HepG2 (cell line): ENCODE measurements at regions not wholly inside any gene's neighbourhood (a gene's known extent, or its start where the extent isn't known, plus 50 kb on each side); places are given as distances from the start of the nearest gene placed in this dataset.

ENCODE experiments used
- ATM ChIP-seq: fragments of 450-650 bp; IDR thresholded peaks from 2 replicates; pipeline ENCODE4 v1.7.1; 2017; ENCODE audit warnings: mild to moderate bottlenecking, borderline replicate concordance
- CENPX ChIP-seq: sonication (generic); formaldehyde crosslinking; IDR thresholded peaks from 2 replicates; pipeline ENCODE4 v1.9.0; 2021; ENCODE audit warnings: mild to moderate bottlenecking, missing genetic modification reagents, moderate library complexity
- FOXK1 ChIP-seq: sonication (generic); formaldehyde crosslinking; IDR thresholded peaks from 2 replicates; pipeline ENCODE4 v1.4.0; 2020; ENCODE audit warnings: low read depth, missing genetic modification reagents, borderline replicate concordance
- GATAD2A ChIP-seq: IDR thresholded peaks from 2 replicates; pipeline ENCODE4 v1.6.1; 2016
- KAT8 ChIP-seq: IDR thresholded peaks from 2 replicates; pipeline ENCODE4 v1.6.1; 2016; ENCODE audit warnings: missing genetic modification reagents, missing compliant biosample characterization
- KDM2A ChIP-seq: sonication (generic); formaldehyde crosslinking; IDR thresholded peaks from 2 replicates; pipeline ENCODE4 v1.4.0; 2020; ENCODE audit warnings: low read depth, missing genetic modification reagents, borderline replicate concordance
- NCOA1 ChIP-seq: sonication (generic); formaldehyde crosslinking; IDR thresholded peaks from 2 replicates; pipeline ENCODE4 v1.9.0; 2021; ENCODE audit warnings: missing genetic modification reagents
- NFYB ChIP-seq: sonication (generic); formaldehyde crosslinking; IDR thresholded peaks from 2 replicates; pipeline ENCODE4 v1.4.0; 2020; ENCODE audit warnings: missing genetic modification reagents
- PLRG1 ChIP-seq: fragments of 450-650 bp; conservative IDR thresholded peaks from 2 replicates; pipeline ENCODE4 v1.6.1; 2016
- TOPORS ChIP-seq: sonication (generic); formaldehyde crosslinking; IDR thresholded peaks from 2 replicates; pipeline ENCODE4 v1.8.0; 2023; ENCODE audit warnings: mild to moderate bottlenecking, missing genetic modification reagents
- XRCC5 ChIP-seq: fragments of 200-400 bp; formaldehyde crosslinking; optimal IDR thresholded peaks from 2 replicates; pipeline ENCODE3; 2017; ENCODE audit warnings: mild to moderate bottlenecking, low read length
- ZBTB8A ChIP-seq: sonication (generic); formaldehyde crosslinking; IDR thresholded peaks from 2 replicates; pipeline ENCODE4 v1.4.0; 2020; ENCODE audit warnings: mild to moderate bottlenecking, low read depth, missing genetic modification reagents, borderline replicate concordance
- ZMYM4 ChIP-seq: sonication (generic); formaldehyde crosslinking; IDR thresholded peaks from 2 replicates; pipeline ENCODE4 v1.8.1; 2023; ENCODE audit warnings: mild to moderate bottlenecking, missing genetic modification reagents
- ZNF441 ChIP-seq: sonication (generic); formaldehyde crosslinking; IDR thresholded peaks from 2 replicates; pipeline ENCODE4 v1.7.0; 2021; ENCODE audit warnings: missing genetic modification reagents, borderline replicate concordance
- ZNF709 ChIP-seq: sonication (generic); formaldehyde crosslinking; IDR thresholded peaks from 2 replicates; pipeline ENCODE4 v1.5.0; 2020; ENCODE audit warnings: mild to moderate bottlenecking, missing genetic modification reagents
- TF ChIP-seq, protein P1 (sequence below): sonication (generic); formaldehyde crosslinking; IDR thresholded peaks from 2 replicates; pipeline ENCODE4 v1.4.0; 2020; ENCODE audit warnings: missing genetic modification reagents
- TF ChIP-seq, protein P2 (sequence below): sonication (generic); formaldehyde crosslinking; IDR thresholded peaks from 2 replicates; pipeline ENCODE4 v1.8.0; 2022; ENCODE audit warnings: mild to moderate bottlenecking, missing genetic modification reagents; ENCODE audit not compliant: insufficient replicate concordance
- TF ChIP-seq, protein P3 (sequence below): IDR thresholded peaks from 2 replicates; pipeline ENCODE4 v1.6.1; 2016; ENCODE audit warnings: low read depth
- TF ChIP-seq, protein P4 (sequence below): sonication (generic); formaldehyde crosslinking; IDR thresholded peaks from 2 replicates; pipeline ENCODE4 v1.5.0; 2020; ENCODE audit warnings: missing genetic modification reagents, mild to moderate bottlenecking, borderline replicate concordance
- TF ChIP-seq, protein P5 (sequence below): IDR thresholded peaks from 2 replicates; pipeline ENCODE4 v1.4.0; 2020; ENCODE audit warnings: mild to moderate bottlenecking, missing genetic modification reagents

DNA sequence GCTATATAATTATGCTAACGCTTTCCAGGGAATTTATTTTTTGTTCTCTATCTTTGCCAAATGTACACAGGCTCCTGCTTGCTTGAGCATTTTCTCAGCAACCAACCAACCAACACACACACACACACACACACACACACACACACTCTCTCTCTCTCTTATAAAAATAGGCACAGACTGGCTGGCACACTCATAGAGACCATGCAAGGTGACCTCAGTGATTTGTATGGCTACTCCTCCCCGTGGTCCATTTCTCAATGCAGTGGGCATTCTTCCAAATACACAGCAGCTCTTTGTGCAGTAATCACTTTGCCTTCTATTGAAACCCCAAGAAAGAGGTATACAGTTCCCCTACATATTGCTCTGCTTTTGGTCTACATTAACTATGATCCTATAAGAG lies 416.0 kb downstream of the MAN2A1 start (continued):
- TF ChIP-seq ZMYM4 (CRISPR knock-in tag) (peak; percentile 41; the same call in 1 of the 2 replicates), TOPORS (CRISPR knock-in tag) (no peak), PLRG1 (no peak), CENPX (CRISPR knock-in tag) (no peak), NFYB (CRISPR knock-in tag) (no peak), ZBTB8A (CRISPR knock-in tag) (no peak), NCOA1 (CRISPR knock-in tag) (no peak), FOXK1 (CRISPR knock-in tag) (no peak), GATAD2A (peak; percentile 15; the same call in 1 of the 2 replicates), ZNF709 (no peak), KDM2A (CRISPR knock-in tag) (no peak), ZNF441 (CRISPR knock-in tag) (no peak), KAT8 (CRISPR knock-in tag) (no peak), XRCC5 (no peak), ATM (no peak)
- TF ChIP-seq, protein P1, sequence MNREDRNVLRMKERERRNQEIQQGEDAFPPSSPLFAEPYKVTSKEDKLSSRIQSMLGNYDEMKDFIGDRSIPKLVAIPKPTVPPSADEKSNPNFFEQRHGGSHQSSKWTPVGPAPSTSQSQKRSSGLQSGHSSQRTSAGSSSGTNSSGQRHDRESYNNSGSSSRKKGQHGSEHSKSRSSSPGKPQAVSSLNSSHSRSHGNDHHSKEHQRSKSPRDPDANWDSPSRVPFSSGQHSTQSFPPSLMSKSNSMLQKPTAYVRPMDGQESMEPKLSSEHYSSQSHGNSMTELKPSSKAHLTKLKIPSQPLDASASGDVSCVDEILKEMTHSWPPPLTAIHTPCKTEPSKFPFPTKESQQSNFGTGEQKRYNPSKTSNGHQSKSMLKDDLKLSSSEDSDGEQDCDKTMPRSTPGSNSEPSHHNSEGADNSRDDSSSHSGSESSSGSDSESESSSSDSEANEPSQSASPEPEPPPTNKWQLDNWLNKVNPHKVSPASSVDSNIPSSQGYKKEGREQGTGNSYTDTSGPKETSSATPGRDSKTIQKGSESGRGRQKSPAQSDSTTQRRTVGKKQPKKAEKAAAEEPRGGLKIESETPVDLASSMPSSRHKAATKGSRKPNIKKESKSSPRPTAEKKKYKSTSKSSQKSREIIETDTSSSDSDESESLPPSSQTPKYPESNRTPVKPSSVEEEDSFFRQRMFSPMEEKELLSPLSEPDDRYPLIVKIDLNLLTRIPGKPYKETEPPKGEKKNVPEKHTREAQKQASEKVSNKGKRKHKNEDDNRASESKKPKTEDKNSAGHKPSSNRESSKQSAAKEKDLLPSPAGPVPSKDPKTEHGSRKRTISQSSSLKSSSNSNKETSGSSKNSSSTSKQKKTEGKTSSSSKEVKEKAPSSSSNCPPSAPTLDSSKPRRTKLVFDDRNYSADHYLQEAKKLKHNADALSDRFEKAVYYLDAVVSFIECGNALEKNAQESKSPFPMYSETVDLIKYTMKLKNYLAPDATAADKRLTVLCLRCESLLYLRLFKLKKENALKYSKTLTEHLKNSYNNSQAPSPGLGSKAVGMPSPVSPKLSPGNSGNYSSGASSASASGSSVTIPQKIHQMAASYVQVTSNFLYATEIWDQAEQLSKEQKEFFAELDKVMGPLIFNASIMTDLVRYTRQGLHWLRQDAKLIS: no peak
- TF ChIP-seq, protein P2, sequence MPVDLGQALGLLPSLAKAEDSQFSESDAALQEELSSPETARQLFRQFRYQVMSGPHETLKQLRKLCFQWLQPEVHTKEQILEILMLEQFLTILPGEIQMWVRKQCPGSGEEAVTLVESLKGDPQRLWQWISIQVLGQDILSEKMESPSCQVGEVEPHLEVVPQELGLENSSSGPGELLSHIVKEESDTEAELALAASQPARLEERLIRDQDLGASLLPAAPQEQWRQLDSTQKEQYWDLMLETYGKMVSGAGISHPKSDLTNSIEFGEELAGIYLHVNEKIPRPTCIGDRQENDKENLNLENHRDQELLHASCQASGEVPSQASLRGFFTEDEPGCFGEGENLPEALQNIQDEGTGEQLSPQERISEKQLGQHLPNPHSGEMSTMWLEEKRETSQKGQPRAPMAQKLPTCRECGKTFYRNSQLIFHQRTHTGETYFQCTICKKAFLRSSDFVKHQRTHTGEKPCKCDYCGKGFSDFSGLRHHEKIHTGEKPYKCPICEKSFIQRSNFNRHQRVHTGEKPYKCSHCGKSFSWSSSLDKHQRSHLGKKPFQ (CRISPR knock-in tag): no peak
- TF ChIP-seq, protein P3, sequence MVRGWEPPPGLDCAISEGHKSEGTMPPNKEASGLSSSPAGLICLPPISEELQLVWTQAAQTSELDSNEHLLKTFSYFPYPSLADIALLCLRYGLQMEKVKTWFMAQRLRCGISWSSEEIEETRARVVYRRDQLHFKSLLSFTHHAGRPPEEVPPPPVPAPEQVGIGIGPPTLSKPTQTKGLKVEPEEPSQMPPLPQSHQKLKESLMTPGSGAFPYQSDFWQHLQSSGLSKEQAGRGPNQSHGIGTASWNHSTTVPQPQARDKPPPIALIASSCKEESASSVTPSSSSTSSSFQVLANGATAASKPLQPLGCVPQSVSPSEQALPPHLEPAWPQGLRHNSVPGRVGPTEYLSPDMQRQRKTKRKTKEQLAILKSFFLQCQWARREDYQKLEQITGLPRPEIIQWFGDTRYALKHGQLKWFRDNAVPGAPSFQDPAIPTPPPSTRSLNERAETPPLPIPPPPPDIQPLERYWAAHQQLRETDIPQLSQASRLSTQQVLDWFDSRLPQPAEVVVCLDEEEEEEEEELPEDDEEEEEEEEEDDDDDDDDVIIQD (CRISPR knock-in tag): no peak
- TF ChIP-seq, protein P4, sequence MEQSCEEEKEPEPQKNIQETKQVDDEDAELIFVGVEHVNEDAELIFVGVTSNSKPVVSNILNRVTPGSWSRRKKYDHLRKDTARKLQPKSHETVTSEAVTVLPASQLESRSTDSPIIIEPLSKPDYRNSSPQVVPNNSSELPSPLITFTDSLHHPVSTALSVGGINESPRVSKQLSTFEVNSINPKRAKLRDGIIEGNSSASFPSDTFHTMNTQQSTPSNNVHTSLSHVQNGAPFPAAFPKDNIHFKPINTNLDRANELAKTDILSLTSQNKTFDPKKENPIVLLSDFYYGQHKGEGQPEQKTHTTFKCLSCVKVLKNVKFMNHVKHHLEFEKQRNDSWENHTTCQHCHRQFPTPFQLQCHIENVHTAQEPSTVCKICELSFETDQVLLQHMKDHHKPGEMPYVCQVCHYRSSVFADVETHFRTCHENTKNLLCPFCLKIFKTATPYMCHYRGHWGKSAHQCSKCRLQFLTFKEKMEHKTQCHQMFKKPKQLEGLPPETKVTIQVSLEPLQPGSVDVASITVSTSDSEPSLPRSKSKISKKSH: no peak
- TF ChIP-seq, protein P5, sequence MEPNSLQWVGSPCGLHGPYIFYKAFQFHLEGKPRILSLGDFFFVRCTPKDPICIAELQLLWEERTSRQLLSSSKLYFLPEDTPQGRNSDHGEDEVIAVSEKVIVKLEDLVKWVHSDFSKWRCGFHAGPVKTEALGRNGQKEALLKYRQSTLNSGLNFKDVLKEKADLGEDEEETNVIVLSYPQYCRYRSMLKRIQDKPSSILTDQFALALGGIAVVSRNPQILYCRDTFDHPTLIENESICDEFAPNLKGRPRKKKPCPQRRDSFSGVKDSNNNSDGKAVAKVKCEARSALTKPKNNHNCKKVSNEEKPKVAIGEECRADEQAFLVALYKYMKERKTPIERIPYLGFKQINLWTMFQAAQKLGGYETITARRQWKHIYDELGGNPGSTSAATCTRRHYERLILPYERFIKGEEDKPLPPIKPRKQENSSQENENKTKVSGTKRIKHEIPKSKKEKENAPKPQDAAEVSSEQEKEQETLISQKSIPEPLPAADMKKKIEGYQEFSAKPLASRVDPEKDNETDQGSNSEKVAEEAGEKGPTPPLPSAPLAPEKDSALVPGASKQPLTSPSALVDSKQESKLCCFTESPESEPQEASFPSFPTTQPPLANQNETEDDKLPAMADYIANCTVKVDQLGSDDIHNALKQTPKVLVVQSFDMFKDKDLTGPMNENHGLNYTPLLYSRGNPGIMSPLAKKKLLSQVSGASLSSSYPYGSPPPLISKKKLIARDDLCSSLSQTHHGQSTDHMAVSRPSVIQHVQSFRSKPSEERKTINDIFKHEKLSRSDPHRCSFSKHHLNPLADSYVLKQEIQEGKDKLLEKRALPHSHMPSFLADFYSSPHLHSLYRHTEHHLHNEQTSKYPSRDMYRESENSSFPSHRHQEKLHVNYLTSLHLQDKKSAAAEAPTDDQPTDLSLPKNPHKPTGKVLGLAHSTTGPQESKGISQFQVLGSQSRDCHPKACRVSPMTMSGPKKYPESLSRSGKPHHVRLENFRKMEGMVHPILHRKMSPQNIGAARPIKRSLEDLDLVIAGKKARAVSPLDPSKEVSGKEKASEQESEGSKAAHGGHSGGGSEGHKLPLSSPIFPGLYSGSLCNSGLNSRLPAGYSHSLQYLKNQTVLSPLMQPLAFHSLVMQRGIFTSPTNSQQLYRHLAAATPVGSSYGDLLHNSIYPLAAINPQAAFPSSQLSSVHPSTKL: peak; percentile 28; the same call in 1 of the 2 replicates
